A549 (cell line): ENCODE measurements at regions not wholly inside any gene's neighbourhood (a gene's known extent, or its start where the extent isn't known, plus 50 kb on each side); places are given as distances from the start of the nearest gene placed in this dataset.

Experiments
- ATAC-seq, 2 experiments: fragments of 200-7000 bp in 1 of 2; fragments of >200 bp in 1 of 2; cut with Nextera tagmentation in 1 of 2; cut with Tn5 transposase in 1 of 2; 3 replicates each; pipeline versions ENCODE4 v1.8.0 to v1.9.1; 2018 to 2020; ENCODE audit warnings: mild to moderate bottlenecking in 1 of 2, moderate library complexity in 1 of 2
- CTCF ChIA-PET: fragments of 300-600 bp; sonication (Branson Sonifier 250); formaldehyde crosslinking; extraction: SDS; loops from one replicate; lab custom pipeline; 2021; ENCODE audit warnings: antibody characterized with exemption, inconsistent platforms; lab: Yijun Ruan, JAX
- POLR2A ChIA-PET: fragments of 350-600 bp; formaldehyde crosslinking; extraction: SDS; loops from one replicate; lab custom pipeline; 2021; ENCODE audit warnings: antibody characterized with exemption, inconsistent platforms; lab: Yijun Ruan, JAX
- DNase-seq, 2 experiments: peaks; one replicate each; pipeline versions ENCODE4 v3.0.0 to v3.0.0-alpha.2; 2011 to 2016; ENCODE audit warnings: low read depth in 1 of 2, low spot score in 1 of 2
- FAIRE-seq: peaks from 2 replicates; lab custom pipeline; 2011; peaks lifted over from hg19 to GRCh38; lab: Jason Lieb, UNC
- H3K27ac ChIP-seq, 2 experiments: fragments of >200 bp; sonication (Bioruptor Twin); formaldehyde crosslinking; 3 replicates each; pipeline ENCODE4 v1.5.1; 2016 to 2017
- H3K4me1 ChIP-seq: fragments of >200 bp; sonication (Bioruptor Twin); formaldehyde crosslinking; 3 replicates; pipeline ENCODE4 v1.6.1; 2016
- H3K4me2 ChIP-seq: fragments of >200 bp; sonication (Bioruptor Twin); formaldehyde crosslinking; 3 replicates; pipeline ENCODE4 v1.6.1; 2016
- H3K4me3 ChIP-seq: fragments of >200 bp; sonication (Bioruptor Twin); formaldehyde crosslinking; 3 replicates; pipeline ENCODE4 v1.5.1; 2016
- H3K9me3 ChIP-seq: fragments of >200 bp; sonication (Bioruptor Twin); formaldehyde crosslinking; 3 replicates; pipeline ENCODE4 v1.6.1; 2016
- ATOH8 ChIP-seq: fragments of 250-450 bp; sonication (Bioruptor Pico); IDR thresholded peaks from 2 replicates; pipeline ENCODE4 v1.5.0; 2020; ENCODE audit warnings: low read depth, mild to moderate bottlenecking, moderate library complexity
- CEBPB ChIP-seq, 2 experiments: fragments of >200 bp in 1 of 2; sonication (Bioruptor Twin) in 1 of 2; formaldehyde crosslinking in 1 of 2; IDR thresholded peaks; 2 replicates each; pipeline ENCODE4 v1.6.1; 2012 to 2016
- CHD2 ChIP-seq: fragments of 150-350 bp; IDR thresholded peaks from 2 replicates; pipeline ENCODE4 v1.6.1; 2014; ENCODE audit warnings: low read length; ENCODE audit not compliant: partially characterized antibody
- CTCF ChIP-seq: fragments of >200 bp; sonication (Bioruptor Twin); formaldehyde crosslinking; IDR thresholded peaks from 3 replicates; pipeline ENCODE4 v1.5.1; 2016
- E2F6 ChIP-seq: IDR thresholded peaks from 2 replicates; pipeline ENCODE4 v1.6.1; 2012; ENCODE audit warnings: low read depth, borderline replicate concordance
- EP300 ChIP-seq, 2 experiments: fragments of >200 bp; sonication (Bioruptor Twin); formaldehyde crosslinking; IDR thresholded peaks; 2 replicates in 1 of 2; 3 replicates in 1 of 2; pipeline ENCODE4 v1.6.1; 2016 to 2017
- ESRRA ChIP-seq: fragments of 150-350 bp; IDR thresholded peaks from 2 replicates; pipeline ENCODE4 v1.6.1; 2014; ENCODE audit warnings: mild to moderate bottlenecking, low read length, borderline replicate concordance
- FOSB ChIP-seq: fragments of 250-450 bp; sonication (Bioruptor Pico); IDR thresholded peaks from 2 replicates; pipeline ENCODE4 v1.5.0; 2020; ENCODE audit warnings: mild to moderate bottlenecking, moderate library complexity
- FOSL2 ChIP-seq, 2 experiments: fragments of 450-650 bp in 1 of 2; fragments of >200 bp in 1 of 2; sonication (Bioruptor Twin) in 1 of 2; formaldehyde crosslinking; IDR thresholded peaks; 2 replicates each; pipeline versions ENCODE4 v1.5.0 to v1.6.1; 2016 to 2020; ENCODE audit warnings: mild to moderate bottlenecking in 1 of 2, moderate library complexity in 1 of 2
- GATA3 ChIP-seq: IDR thresholded peaks from 2 replicates; pipeline ENCODE4 v1.6.1; 2012; ENCODE audit warnings: borderline replicate concordance
- HOXB5 ChIP-seq: fragments of 250-450 bp; sonication (Bioruptor Pico); IDR thresholded peaks from 2 replicates; pipeline ENCODE4 v1.5.0; 2020; ENCODE audit warnings: mild to moderate bottlenecking, moderate library complexity
- JUN ChIP-seq, 2 experiments: fragments of >200 bp; sonication (Bioruptor Twin); formaldehyde crosslinking; IDR thresholded peaks; 2 replicates in 1 of 2; 3 replicates in 1 of 2; pipeline ENCODE4 v1.6.1; 2016 to 2017
- KDM1A ChIP-seq: fragments of 200-600 bp; sonication (generic); IDR thresholded peaks from 2 replicates; pipeline ENCODE4 v1.6.1; 2016; ENCODE audit warnings: low read depth, mild to moderate bottlenecking
- KDM5A ChIP-seq: fragments of 200-600 bp; sonication (generic); IDR thresholded peaks from 2 replicates; pipeline ENCODE4 v1.6.1; 2016; ENCODE audit warnings: antibody characterized with exemption, mild to moderate bottlenecking
- MAZ ChIP-seq: fragments of 150-350 bp; IDR thresholded peaks from 2 replicates; pipeline ENCODE4 v1.6.1; 2014; ENCODE audit warnings: antibody characterized with exemption, low read depth, low read length, borderline replicate concordance
- NPAS2 ChIP-seq: fragments of 250-450 bp; sonication (Bioruptor Pico); IDR thresholded peaks from 2 replicates; pipeline ENCODE4 v1.8.0; 2022; ENCODE audit warnings: mild to moderate bottlenecking, moderate library complexity, borderline replicate concordance
- NR3C1 ChIP-seq: fragments of >200 bp; sonication (Bioruptor Twin); formaldehyde crosslinking; IDR thresholded peaks from 3 replicates; pipeline ENCODE4 v1.6.1; 2017
- PBX3 ChIP-seq: IDR thresholded peaks from 2 replicates; pipeline ENCODE4 v1.6.1; 2012
- POLR2A ChIP-seq: IDR thresholded peaks from 2 replicates; pipeline ENCODE4 v1.6.1; 2012; ENCODE audit warnings: mild to moderate bottlenecking, low read length
- POLR2AphosphoS2 ChIP-seq: conservative IDR thresholded peaks from 2 replicates; pipeline ENCODE4 v1.6.1; 2012; ENCODE audit warnings: low read length, improper control_type of control experiment, inconsistent platforms
- RCOR1 ChIP-seq: fragments of 150-350 bp; IDR thresholded peaks from 2 replicates; pipeline ENCODE4 v1.6.1; 2014; ENCODE audit warnings: antibody characterized with exemption, low read length, low read depth
- RFX5 ChIP-seq: fragments of 450-650 bp; IDR thresholded peaks from 2 replicates; pipeline ENCODE4 v1.7.1; 2014; ENCODE audit warnings: antibody characterized with exemption, mild to moderate bottlenecking, moderate library complexity
- RNF2 ChIP-seq: fragments of 200-600 bp; sonication (generic); IDR thresholded peaks from 2 replicates; pipeline ENCODE4 v1.6.1; 2016; ENCODE audit warnings: low read depth, mild to moderate bottlenecking, antibody characterized with exemption, moderate library complexity, borderline replicate concordance
- SREBF2 ChIP-seq: fragments of 450-650 bp; IDR thresholded peaks from 2 replicates; pipeline ENCODE4 v1.6.1; 2014; ENCODE audit warnings: mild to moderate bottlenecking, moderate library complexity
- USF2 ChIP-seq: fragments of 450-650 bp; IDR thresholded peaks from 2 replicates; pipeline ENCODE4 v1.6.1; 2014; ENCODE audit warnings: antibody characterized with exemption
- ZNF302 ChIP-seq: fragments of 250-450 bp; sonication (Bioruptor Pico); IDR thresholded peaks from 2 replicates; pipeline ENCODE4 v1.9.0; 2021; ENCODE audit warnings: inconsistent platforms, mild to moderate bottlenecking, moderate library complexity
- WGBS: methylation state at CpG from one replicate; pipeline ENCODE4 v1.1.6; 2017; ENCODE audit errors: missing lambda C conversion rate; 5-methylcytosine and 5-hydroxymethylcytosine counted together

- 4% methylated on average over 1 of the region's 1 CpG for WGBS
- Histone ChIP-seq H3K4me2 (no peak overlapping the region), H3K4me1 (no peaks in the 10 kb centered on the region), H3K27ac (no peak overlapping the region), H3K9me3 (no peaks in the 10 kb centered on the region), H3K4me3 (no peak overlapping the region)
- no peak for DNase-seq
- ChIA-PET CTCF (no interaction called here), POLR2A (no interaction called here)
- TF ChIP-seq POLR2AphosphoS2, result no peak
- TF ChIP-seq RNF2, result no peak
- no peak for TF ChIP-seq JUN (IDR thresholded peaks at IDR 0.05)
- TF ChIP-seq KDM1A, result no peak
- no peak for TF ChIP-seq CEBPB (IDR thresholded peaks at IDR 0.05)
- no peak for TF ChIP-seq CTCF
- TF ChIP-seq HOXB5 (CRISPR knock-in tag), result no peak
- TF ChIP-seq FOSL2 (IDR thresholded peaks at IDR 0.05), result no peak
- no peak for TF ChIP-seq FOSL2 (CRISPR knock-in tag; IDR thresholded peaks at IDR 0.05)
- FAIRE-seq, result no peak
- no peak for ATAC-seq
These were observed 1032.8 kb downstream of the STPG2 start for GRCh38 chr4:97110506-97110905.

- CTCF ChIA-PET, result no interaction called here
- WGBS, result 10% methylated on average over 2 of the region's 2 CpGs
These were observed 1026.8 kb downstream of the STPG2 start for GRCh38 chr4:97116511-97116910.

GRCh38 chr4:97121493-97121892, 1021.8 kb downstream of the STPG2 start:
- Histone ChIP-seq H3K4me2 (no peak overlapping the region), H3K4me1 (no peaks in the 10 kb centered on the region), H3K27ac (no peak overlapping the region), H3K4me3 (no peak overlapping the region), H3K9me3 (no peaks in the 10 kb centered on the region)
- POLR2A ChIA-PET, result no interaction called here
- TF ChIP-seq FOSB (CRISPR knock-in tag) (no peak), SREBF2 (no peak), CEBPB (IDR thresholded peaks at IDR 0.05) (no peak), MAZ (no peak), NPAS2 (CRISPR knock-in tag) (no peak), NR3C1 (no peak), CTCF (no peak), FOSL2 (IDR thresholded peaks at IDR 0.05) (no peak), FOSL2 (CRISPR knock-in tag; IDR thresholded peaks at IDR 0.05) (no peak), KDM5A (no peak), JUN (IDR thresholded peaks at IDR 0.05) (no peak), USF2 (no peak), EP300 (IDR thresholded peaks at IDR 0.05) (no peak), RCOR1 (no peak), KDM1A (no peak), GATA3 (no peak), RFX5 (no peak), ZNF302 (no peak), POLR2A (no peak), ESRRA (no peak), ATOH8 (no peak)
- WGBS, result 4% methylated on average over 1 of the region's 1 CpG
- FAIRE-seq (no peak), DNase-seq (no peak), ATAC-seq (no peak)
- CTCF ChIA-PET, result no interaction called here

More at GRCh38 chr4:97116511-97116910, 1026.8 kb downstream of the STPG2 start:
- H3K9me3 ChIP-seq, result no peaks in the 10 kb centered on the region
- no peak for ATAC-seq
- POLR2A ChIA-PET, result no interaction called here
- H3K4me1 ChIP-seq, result no peaks in the 10 kb centered on the region
- TF ChIP-seq CHD2 (no peak), PBX3 (no peak), E2F6 (no peak)
- no peak overlapping the region for H3K27ac ChIP-seq
- no peak overlapping the region for H3K4me2 ChIP-seq
- DNase-seq, result no peak
- no peak overlapping the region for H3K4me3 ChIP-seq
- FAIRE-seq, result no peak
